Lower lobe of right lung (tissue), 2 donors: ENCODE measurements at regions not wholly inside any gene's neighbourhood (a gene's known extent, or its start where the extent isn't known, plus 50 kb on each side); places are given as distances from the start of the nearest gene placed in this dataset.
A peak's percentile ranks its signal among the peaks of the same experiment; 100 is the strongest.

Source experiments
- ATAC-seq, 2 donors: fragments of 200-7000 bp; cut with Tn5 transposase; one replicate each; pipeline ENCODE4 v1.9.1; 2020 to 2022; ENCODE audit warnings: mild to moderate bottlenecking in 2 of 2, moderate library complexity in 2 of 2
- DNase-seq: peaks from one replicate; pipeline ENCODE4 v3.0.0-alpha.2; 2020
- H3K27ac ChIP-seq: fragments of 200-600 bp; one replicate; pipeline ENCODE4 v1.8.0; 2022
- H3K27me3 ChIP-seq: fragments of 200-600 bp; one replicate; pipeline ENCODE4 v1.8.0; 2022; ENCODE audit warnings: low read depth
- H3K36me3 ChIP-seq: fragments of 200-600 bp; one replicate; pipeline ENCODE4 v1.8.0; 2022; ENCODE audit warnings: mild to moderate bottlenecking
- H3K4me1 ChIP-seq: fragments of 200-600 bp; one replicate; pipeline ENCODE4 v1.8.0; 2022
- H3K4me3 ChIP-seq: fragments of 200-600 bp; one replicate; pipeline ENCODE4 v1.8.0; 2022; ENCODE audit warnings: mild to moderate bottlenecking
- H3K9me3 ChIP-seq: fragments of 200-600 bp; one replicate; pipeline ENCODE4 v1.8.0; 2022
- intact Hi-C: fragments of 100-400 bp; cut with DNase I; formaldehyde crosslinking; loops from one replicate; pipeline ENCODE4 v1.11.0; 2022
- TF ChIP-seq, protein P1 (sequence below): fragments of 200-600 bp; IDR thresholded peaks from one replicate; pipeline ENCODE4 v1.8.0; 2022; ENCODE audit warnings: antibody characterized with exemption, mild to moderate bottlenecking
- donor health status: DM: no; HTN: yes; CAD: no; lungs with severe emphysema.

DNA sequence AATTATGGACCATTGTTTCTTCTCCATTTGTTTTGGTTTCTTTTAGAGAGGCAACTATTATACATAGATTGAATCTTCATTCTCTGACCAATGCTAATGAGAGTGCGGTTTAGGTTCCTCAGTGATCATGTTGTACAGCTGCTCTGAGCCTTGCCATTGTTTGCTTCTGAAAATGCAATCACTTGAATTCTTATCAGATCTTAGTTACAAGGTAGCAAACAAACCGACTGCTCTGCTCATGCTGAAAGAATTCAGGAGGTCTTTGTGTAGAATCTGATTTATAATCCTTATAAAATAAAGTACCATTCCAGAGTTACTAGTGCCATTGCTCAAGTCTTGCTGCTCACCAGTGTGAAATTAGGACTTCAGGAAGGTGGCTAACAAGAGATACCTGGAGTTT lies 569.1 kb upstream of the ID4 start:
- no peak overlapping the region for H3K27ac ChIP-seq
- TF ChIP-seq, protein P1, sequence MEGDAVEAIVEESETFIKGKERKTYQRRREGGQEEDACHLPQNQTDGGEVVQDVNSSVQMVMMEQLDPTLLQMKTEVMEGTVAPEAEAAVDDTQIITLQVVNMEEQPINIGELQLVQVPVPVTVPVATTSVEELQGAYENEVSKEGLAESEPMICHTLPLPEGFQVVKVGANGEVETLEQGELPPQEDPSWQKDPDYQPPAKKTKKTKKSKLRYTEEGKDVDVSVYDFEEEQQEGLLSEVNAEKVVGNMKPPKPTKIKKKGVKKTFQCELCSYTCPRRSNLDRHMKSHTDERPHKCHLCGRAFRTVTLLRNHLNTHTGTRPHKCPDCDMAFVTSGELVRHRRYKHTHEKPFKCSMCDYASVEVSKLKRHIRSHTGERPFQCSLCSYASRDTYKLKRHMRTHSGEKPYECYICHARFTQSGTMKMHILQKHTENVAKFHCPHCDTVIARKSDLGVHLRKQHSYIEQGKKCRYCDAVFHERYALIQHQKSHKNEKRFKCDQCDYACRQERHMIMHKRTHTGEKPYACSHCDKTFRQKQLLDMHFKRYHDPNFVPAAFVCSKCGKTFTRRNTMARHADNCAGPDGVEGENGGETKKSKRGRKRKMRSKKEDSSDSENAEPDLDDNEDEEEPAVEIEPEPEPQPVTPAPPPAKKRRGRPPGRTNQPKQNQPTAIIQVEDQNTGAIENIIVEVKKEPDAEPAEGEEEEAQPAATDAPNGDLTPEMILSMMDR = no peak
- intact Hi-C loops = no loop called here
- no peaks in the 10 kb centered on the region for H3K9me3 ChIP-seq
- no peak for DNase-seq
- H3K36me3 ChIP-seq = no peaks in the 10 kb centered on the region
- H3K27me3 ChIP-seq = no peaks in the 10 kb centered on the region
- peak; percentile 73 to 96 for ATAC-seq
- no peaks in the 10 kb centered on the region for H3K4me1 ChIP-seq
- no peak overlapping the region for H3K4me3 ChIP-seq

- Histone ChIP-seq H3K4me1 (no peaks in the 10 kb centered on the region), H3K36me3 (no peaks in the 10 kb centered on the region), H3K27ac (no peak overlapping the region), H3K4me3 (no peak overlapping the region), H3K27me3 (no peaks in the 10 kb centered on the region), H3K9me3 (no peaks in the 10 kb centered on the region)
- TF ChIP-seq, protein P1 = no peak
- intact Hi-C loops = no loop called here
- no peak for DNase-seq
- ATAC-seq = peak; percentile 21 to 28
Observed at GRCh38 chr6:19268718-19269117, 568.5 kb upstream of the ID4 start.

DNA sequence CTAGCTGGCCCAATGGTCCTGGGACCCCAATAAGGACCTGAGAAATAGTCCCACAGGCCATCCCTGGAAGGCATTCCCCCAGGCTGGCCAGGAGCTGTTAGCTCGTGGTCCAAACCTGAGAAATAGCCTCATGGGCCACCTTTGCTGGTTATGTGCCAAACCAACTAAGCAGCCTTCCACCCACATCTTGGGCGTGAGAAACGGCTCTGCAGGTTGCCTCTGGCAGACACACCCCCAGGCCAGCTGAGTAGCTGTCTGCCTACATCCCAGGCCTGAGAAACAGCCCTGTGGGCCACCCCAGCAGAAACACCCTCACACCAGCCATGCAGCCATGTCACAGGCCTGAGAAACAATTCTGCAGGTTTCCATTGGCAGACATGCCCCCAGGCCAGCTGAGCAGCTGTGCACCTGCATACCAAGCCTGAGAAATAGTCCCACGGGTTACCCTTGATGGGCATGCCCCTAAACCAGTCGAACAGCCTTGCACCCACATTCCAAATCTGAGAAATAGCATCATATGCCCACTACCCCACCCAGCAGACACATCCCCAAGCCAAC lies 567.8 kb upstream of the ID4 start:
- TF ChIP-seq, protein P1 = no peak
- H3K27ac ChIP-seq = no peak overlapping the region
- no peaks in the 10 kb centered on the region for H3K36me3 ChIP-seq
- no peaks in the 10 kb centered on the region for H3K9me3 ChIP-seq
- intact Hi-C loops = no loop called here
- H3K27me3 ChIP-seq = no peaks in the 10 kb centered on the region
- H3K4me3 ChIP-seq = no peak overlapping the region
- H3K4me1 ChIP-seq = no peaks in the 10 kb centered on the region
- DNase-seq (no peak), ATAC-seq (peak in 1 of 2 donors; percentile 15)

DNA sequence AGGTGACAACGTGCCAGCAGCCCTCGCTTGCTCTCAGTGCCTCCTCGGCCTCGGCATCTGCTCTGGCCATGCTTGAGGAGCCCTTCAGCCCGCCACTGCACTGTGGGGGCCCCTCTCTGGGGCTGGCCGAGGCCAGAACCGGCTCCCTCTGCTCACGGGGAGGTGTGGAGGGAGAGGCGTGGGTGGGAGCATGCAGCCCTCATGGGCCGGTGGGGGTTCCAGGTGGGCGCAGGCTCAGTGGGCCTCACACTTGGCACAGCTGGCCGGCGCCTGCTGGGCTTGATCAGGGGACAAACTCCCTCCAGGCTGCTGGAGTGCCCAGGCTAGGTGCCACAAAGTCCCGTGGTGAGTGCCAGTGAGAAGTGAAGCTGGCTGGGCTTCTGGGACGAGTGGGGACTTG lies 566.6 kb upstream of the ID4 start:
- H3K9me3 ChIP-seq = no peaks in the 10 kb centered on the region
- ATAC-seq = no peak
- no peaks in the 10 kb centered on the region for H3K27me3 ChIP-seq
- DNase-seq = no peak
- H3K27ac ChIP-seq = no peak overlapping the region
- no peaks in the 10 kb centered on the region for H3K36me3 ChIP-seq
- TF ChIP-seq, protein P1 = no peak
- intact Hi-C loops = no loop called here
- H3K4me3 ChIP-seq = no peak overlapping the region
- H3K4me1 ChIP-seq = no peaks in the 10 kb centered on the region

DNA sequence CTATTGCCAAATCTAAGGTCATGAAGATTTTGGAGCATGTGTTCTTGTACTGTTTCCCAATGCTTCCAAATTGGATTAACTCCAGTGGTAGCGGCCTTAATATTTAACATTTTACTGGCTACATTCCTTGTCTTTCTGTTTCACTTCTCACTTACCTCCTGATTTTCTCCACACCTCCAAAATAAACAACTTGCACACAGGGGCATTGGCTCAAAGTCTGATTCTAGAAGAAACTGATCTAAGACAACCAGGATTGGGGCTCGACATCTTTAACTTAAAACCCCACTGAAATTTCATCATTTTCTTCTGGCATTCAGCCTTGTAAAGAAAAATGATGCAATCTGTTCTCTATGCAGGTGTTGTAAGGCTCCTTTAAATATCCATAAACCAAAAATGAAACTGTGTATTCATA lies 557.9 kb upstream of the ID4 start:
- intact Hi-C loops = no loop called here
- H3K4me3 ChIP-seq = no peak overlapping the region
- DNase-seq (no peak), ATAC-seq (peak in 1 of 2 donors; percentile 60)
- TF ChIP-seq, protein P1 = no peak
- no peaks in the 10 kb centered on the region for H3K4me1 ChIP-seq
- no peaks in the 10 kb centered on the region for H3K36me3 ChIP-seq
- no peak overlapping the region for H3K27ac ChIP-seq
- H3K27me3 ChIP-seq = no peaks in the 10 kb centered on the region
- no peaks in the 10 kb centered on the region for H3K9me3 ChIP-seq

DNA sequence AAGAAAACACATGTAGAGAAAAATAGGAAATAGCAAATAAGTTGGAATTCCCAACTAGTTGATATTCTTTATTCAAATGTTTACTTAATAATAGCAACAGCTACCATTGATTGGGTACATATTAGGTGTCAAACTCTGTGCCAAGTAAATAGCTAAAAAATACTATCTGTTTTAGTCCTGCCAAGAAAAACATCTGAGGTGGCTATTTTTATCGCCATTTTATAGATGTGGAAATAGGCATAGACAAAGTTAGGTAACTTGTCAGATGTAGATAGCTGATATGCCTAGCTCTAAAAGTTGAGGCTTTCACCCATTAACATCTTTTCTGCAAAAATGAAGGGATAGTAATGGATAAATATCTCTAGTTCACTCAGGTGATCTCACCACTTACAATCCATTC lies 549.2 kb upstream of the ID4 start:
- H3K9me3 ChIP-seq = no peaks in the 10 kb centered on the region
- TF ChIP-seq, protein P1 = no peak
- no peak for ATAC-seq
- H3K27me3 ChIP-seq = no peaks in the 10 kb centered on the region
- H3K27ac ChIP-seq = no peak overlapping the region
- DNase-seq = no peak
- no peaks in the 10 kb centered on the region for H3K4me1 ChIP-seq
- intact Hi-C loops = no loop called here
- H3K36me3 ChIP-seq = no peaks in the 10 kb centered on the region
- H3K4me3 ChIP-seq = no peak overlapping the region
